GM12878 (cell line): ENCODE measurements at regions not wholly inside any gene's neighbourhood (a gene's known extent, or its start where the extent isn't known, plus 50 kb on each side); places are given as distances from the start of the nearest gene placed in this dataset.
"Not testable (repeated sequence)": the region's sequence is repeated elsewhere in the genome, so short reads cannot be mapped to it uniquely, and the experiment has no call there.

Experiments used
- ATAC-seq: fragments of 200-7000 bp; cut with Tn5 transposase; 3 replicates; pipeline ENCODE4 v1.9.1; 2020; ENCODE audit warnings: mild to moderate bottlenecking, moderate library complexity
- BruUV-seq: library from RNA; stranded (reverse); fragments of 400-500 nt; replicated peaks from 2 replicates; lab custom pipeline; 2021; lab: Mats Ljungman, UMichigan
- CTCF ChIA-PET: fragments of 300-600 bp; sonication (Branson Sonifier 250); formaldehyde crosslinking; extraction: SDS; loops from one replicate; lab custom pipeline; 2021; ENCODE audit warnings: inconsistent platforms; lab: Yijun Ruan, JAX
- POLR2A ChIA-PET: fragments of 350-600 bp; formaldehyde crosslinking; extraction: SDS; loops from one replicate; lab custom pipeline; 2021; ENCODE audit warnings: inconsistent platforms; lab: Charles Lee
- RAD21 ChIA-PET: fragments of 300-600 bp; sonication (Branson Sonifier 250); formaldehyde crosslinking; loops from one replicate; lab custom pipeline; 2023; ENCODE audit warnings: antibody characterized with exemption; ENCODE audit not compliant: unreplicated experiment; lab: Charles Lee
- SMC1A ChIA-PET: fragments of 300-600 bp; sonication (Branson Sonifier 250); formaldehyde crosslinking; loops from one replicate; lab custom pipeline; 2023; ENCODE audit not compliant: unreplicated experiment, uncharacterized antibody; lab: Charles Lee
- DNase-seq: peaks from one replicate; pipeline ENCODE4 v3.0.0-alpha.2; 2011; ENCODE audit warnings: low read depth, low spot score
- FAIRE-seq: peaks from 3 replicates; lab custom pipeline; 2011; peaks lifted over from hg19 to GRCh38; lab: Jason Lieb, UNC
- H2AFZ ChIP-seq: 2 replicates; pipeline ENCODE4 v1.6.0; 2011; ENCODE audit warnings: low read depth, low read length, control low read depth; ENCODE audit not compliant: control insufficient read depth
- H3K27ac ChIP-seq: 2 replicates; pipeline ENCODE4 v1.5.1; 2011; ENCODE audit warnings: control low read depth; ENCODE audit not compliant: control insufficient read depth, insufficient read depth
- H3K27me3 ChIP-seq, 2 experiments: replicated peaks in 1 of 2; 2 replicates each; pipeline versions ENCODE4 v1.6.0 to v1.6.1; 2011; ENCODE audit warnings: low read length in 1 of 2; ENCODE audit not compliant: control insufficient read depth in 2 of 2, insufficient read depth in 2 of 2
- H3K36me3 ChIP-seq, 2 experiments: 2 replicates each; pipeline ENCODE4 v1.5.1; 2011; ENCODE audit warnings: low read length in 1 of 2; ENCODE audit not compliant: control insufficient read depth in 2 of 2, insufficient read depth in 2 of 2
- H3K4me1 ChIP-seq: 2 replicates; pipeline ENCODE4 v1.6.1; 2011; ENCODE audit warnings: mild to moderate bottlenecking, low read length, moderate library complexity, mixed read lengths; ENCODE audit not compliant: control insufficient read depth, insufficient read depth
- H3K4me2 ChIP-seq: 2 replicates; pipeline ENCODE4 v1.6.0; 2011; ENCODE audit warnings: control low read depth; ENCODE audit not compliant: control insufficient read depth, insufficient read depth
- H3K4me3 ChIP-seq: fragments of 200-600 bp; sonication (generic); 2 replicates; pipeline ENCODE4 v1.5.1; 2016
- H3K79me2 ChIP-seq: 2 replicates; pipeline ENCODE4 v1.6.0; 2011; ENCODE audit warnings: low read length; ENCODE audit not compliant: control insufficient read depth, insufficient read depth
- H3K9ac ChIP-seq: 2 replicates; pipeline ENCODE4 v1.8.0; 2011; ENCODE audit warnings: low read length, control low read depth, mixed read lengths; ENCODE audit not compliant: control insufficient read depth, insufficient read depth
- H3K9me3 ChIP-seq: replicated peaks from 3 replicates; pipeline ENCODE4 v1.5.1; 2011; ENCODE audit warnings: mild to moderate bottlenecking, low read length; ENCODE audit not compliant: control insufficient read depth, insufficient read depth
- H4K20me1 ChIP-seq: 2 replicates; pipeline ENCODE4 v1.6.0; 2011; ENCODE audit not compliant: control insufficient read depth, insufficient read depth
- NRF1 ChIP-seq: conservative IDR thresholded peaks from 2 replicates; pipeline ENCODE4 v1.6.1; 2011; ENCODE audit warnings: mild to moderate bottlenecking, low read depth, low read length, improper control_type of control experiment
- SPI1 ChIP-seq: IDR thresholded peaks from 2 replicates; pipeline ENCODE4 v1.6.1; 2011; ENCODE audit warnings: low read depth, mild to moderate bottlenecking, low read length, moderate library complexity, borderline replicate concordance; ENCODE audit not compliant: insufficient read depth
- WGBS: methylation state at CpG from one replicate; pipeline ENCODE4 v1.1.6; 2016; ENCODE audit warnings: low lambda C conversion rate; ENCODE audit not compliant: insufficient replicate concordance, insufficient coverage; ENCODE audit errors: missing lambda C conversion rate; 5-methylcytosine and 5-hydroxymethylcytosine counted together
- in situ Hi-C: fragments of 300-500 bp; cut with MboI; formaldehyde crosslinking; loops from 9 replicates; pipeline ENCODE4 v1.14.3; 2018; ENCODE audit warnings: mixed read lengths
- intact Hi-C: fragments of 100-400 bp; cut with micrococcal nuclease; formaldehyde crosslinking; loops from one replicate; pipeline ENCODE4 v1.14.2; 2022; ENCODE audit not compliant: unreplicated experiment

GRCh38 chr1:100816049-100816448, 78.6 kb downstream of the EXTL2 start:
- no peak for ATAC-seq
- Histone ChIP-seq H3K27me3 (no peaks in the 10 kb centered on the region; a peak in 1 of 4 replicates), H4K20me1 (no peaks in the 10 kb centered on the region), H3K9me3 (no peaks in the 10 kb centered on the region; the same call in 2 of the 3 replicates), H2AFZ (no peak overlapping the region), H3K4me1 (no peaks in the 10 kb centered on the region), H3K4me3 (no peak overlapping the region), H3K79me2 (no peaks in the 10 kb centered on the region), H3K4me2 (no peak overlapping the region), H3K36me3 (no peaks in the 10 kb centered on the region), H3K27ac (no peak overlapping the region), H3K9ac (no peak overlapping the region)
- no TSS peak for BruUV-seq
- ChIA-PET RAD21 (no interaction called here), CTCF (interaction anchor here (0.7 kb wide), 1 partner anchor 53 kb away, joined by 3 read pairs; no protein-coding TSS in a partner anchor), POLR2A (interaction anchor here (0.6 kb wide), 1 partner anchor 964 kb away, joined by 5 read pairs; no protein-coding TSS in a partner anchor), SMC1A (interaction anchor here (1.5 kb wide), 1 partner anchor 14 kb away, joined by 3 read pairs; no protein-coding TSS in a partner anchor)
- FAIRE-seq, result no peak
- 59% methylated on average over 3 of the region's 3 CpGs for WGBS
- in situ Hi-C loops (no loop called here), intact Hi-C loops (no loop called here)
- TF ChIP-seq NRF1 (no peak), SPI1 (peak; percentile 18; the same call in 1 of the 2 replicates)
- no peak for DNase-seq

GRCh38 chr1:100820195-100820594, 74.4 kb downstream of the EXTL2 start:
- H3K27ac ChIP-seq, ATAC-seq, DNase-seq, H4K20me1 ChIP-seq, H3K4me1 ChIP-seq, H3K4me2 ChIP-seq, H2AFZ ChIP-seq, H3K4me3 ChIP-seq, BruUV-seq, intact Hi-C loops, H3K9me3 ChIP-seq, H3K79me2 ChIP-seq, in situ Hi-C loops, H3K36me3 ChIP-seq, FAIRE-seq, POLR2A ChIA-PET, H3K27me3 ChIP-seq, H3K9ac ChIP-seq: not testable (repeated sequence)
- ChIA-PET RAD21 (interaction anchor here (0.8 kb wide), 1 partner anchor 194 kb away, joined by 3 read pairs; no protein-coding TSS in a partner anchor), CTCF (interaction anchor here (0.7 to 1.2 kb wide), 2 partner anchors 14 to 137 kb away, joined by 3 read pairs; no protein-coding TSS in a partner anchor), SMC1A (interaction anchor here (0.7 to 1.6 kb wide), 3 partner anchors 11 to 357 kb away, joined by 3 to 4 read pairs (median 3); no protein-coding TSS in a partner anchor)
- WGBS, result 37% methylated on average over 6 of the region's 6 CpGs

GRCh38 chr1:100821919-100822318, 72.7 kb downstream of the EXTL2 start:
- H3K27ac ChIP-seq, H4K20me1 ChIP-seq, CTCF ChIA-PET, H3K4me1 ChIP-seq, H3K27me3 ChIP-seq, H3K79me2 ChIP-seq, DNase-seq, H3K4me3 ChIP-seq, H3K9me3 ChIP-seq, POLR2A ChIA-PET, H2AFZ ChIP-seq, in situ Hi-C loops, intact Hi-C loops, H3K9ac ChIP-seq, H3K36me3 ChIP-seq, FAIRE-seq, ATAC-seq, BruUV-seq, H3K4me2 ChIP-seq, RAD21 ChIA-PET: not testable (repeated sequence)
- SMC1A ChIA-PET, result interaction anchor here (1.2 kb wide), 1 partner anchor 8 kb away, joined by 3 read pairs; no protein-coding TSS in a partner anchor
- 81% methylated on average over 2 of the region's 2 CpGs for WGBS
